Hepatocyte (in vitro differentiated cells): ENCODE measurements at regions not wholly inside any gene's neighbourhood (a gene's known extent, or its start where the extent isn't known, plus 50 kb on each side); places are given as distances from the start of the nearest gene placed in this dataset.

Source experiments
- DNase-seq: peaks from one replicate; pipeline ENCODE4 v3.0.0-alpha.2; 2016; ENCODE audit warnings: low spot score
- H2AFZ ChIP-seq: fragments of 200-600 bp; sonication (generic); 2 replicates; pipeline ENCODE4 v1.6.0; 2016; ENCODE audit warnings: antibody characterized with exemption, mild to moderate bottlenecking
- H3K27ac ChIP-seq: fragments of 200-600 bp; sonication (generic); 2 replicates; pipeline ENCODE4 v1.5.1; 2016; ENCODE audit warnings: mild to moderate bottlenecking
- H3K27me3 ChIP-seq: fragments of 200-600 bp; sonication (generic); 2 replicates; pipeline ENCODE4 v1.6.1; 2016
- H3K36me3 ChIP-seq: fragments of 200-600 bp; sonication (generic); replicated peaks from 2 replicates; pipeline ENCODE4 v1.5.1; 2016; ENCODE audit warnings: low read depth; ENCODE audit not compliant: insufficient read depth
- H3K4me1 ChIP-seq: fragments of 200-600 bp; sonication (generic); 2 replicates; pipeline ENCODE4 v1.5.1; 2016; ENCODE audit warnings: mild to moderate bottlenecking, moderate library complexity; ENCODE audit not compliant: insufficient read depth
- H3K4me2 ChIP-seq: fragments of 200-600 bp; sonication (generic); 2 replicates; pipeline ENCODE4 v1.6.0; 2016
- H3K4me3 ChIP-seq: fragments of 200-600 bp; sonication (generic); 2 replicates; pipeline ENCODE4 v1.5.1; 2016; ENCODE audit warnings: mild to moderate bottlenecking
- H3K79me2 ChIP-seq: fragments of 200-600 bp; sonication (generic); 2 replicates; pipeline ENCODE4 v1.6.0; 2017; ENCODE audit warnings: mild to moderate bottlenecking
- H3K9me2 ChIP-seq: fragments of 200-600 bp; sonication (generic); replicated peaks from 2 replicates; pipeline ENCODE4 v1.6.0; 2017; ENCODE audit warnings: mild to moderate bottlenecking; ENCODE audit not compliant: insufficient read depth
- H3K9me3 ChIP-seq: fragments of 200-600 bp; sonication (generic); 2 replicates; pipeline ENCODE4 v1.5.1; 2016; ENCODE audit warnings: low read depth, mild to moderate bottlenecking
- H4K20me1 ChIP-seq: fragments of 200-600 bp; sonication (generic); 2 replicates; pipeline ENCODE4 v1.6.0; 2016; ENCODE audit warnings: mild to moderate bottlenecking; ENCODE audit not compliant: insufficient read depth, poor library complexity, severe bottlenecking
- CTCF ChIP-seq: fragments of 200-600 bp; sonication (generic); IDR thresholded peaks from 2 replicates; pipeline ENCODE4 v1.5.1; 2016; ENCODE audit warnings: antibody characterized with exemption, mild to moderate bottlenecking; ENCODE audit not compliant: poor library complexity
- EZH2 ChIP-seq: fragments of 200-600 bp; sonication (generic); IDR thresholded peaks from 2 replicates; pipeline ENCODE4 v1.6.1; 2016; ENCODE audit warnings: antibody characterized with exemption, mild to moderate bottlenecking, borderline replicate concordance
- EZH2phosphoT487 ChIP-seq: fragments of 200-600 bp; sonication (generic); IDR thresholded peaks from one replicate; pipeline ENCODE4 v1.6.1; 2018; ENCODE audit warnings: antibody characterized with exemption, mild to moderate bottlenecking, low read depth, moderate library complexity; ENCODE audit not compliant: unreplicated experiment, severe bottlenecking
- WGBS: methylation state at CpG from one replicate; pipeline ENCODE4 v1.1.6; 2016; ENCODE audit warnings: low lambda C conversion rate; ENCODE audit errors: missing lambda C conversion rate; 5-methylcytosine and 5-hydroxymethylcytosine counted together

GRCh38 chr2:14424478-14425390 is 207.8 kb upstream of the LRATD1 start:
- Histone ChIP-seq H2AFZ (no peak overlapping the region), H4K20me1 (no peaks in the 10 kb centered on the region), H3K9me2 (no peaks in the 10 kb centered on the region), H3K27me3 (no peaks in the 10 kb centered on the region), H3K36me3 (no peaks in the 10 kb centered on the region), H3K4me3 (no peak overlapping the region), H3K4me2 (peak overlapping the region; percentile 1), H3K4me1 (peaks cover 8% of the 10 kb centered on the region), H3K79me2 (no peaks in the 10 kb centered on the region), H3K27ac (peak overlapping the region; percentile 69), H3K9me3 (no peaks in the 10 kb centered on the region)
- WGBS, result 59% methylated on average over 5 of the region's 5 CpGs
- no peak for DNase-seq
- TF ChIP-seq EZH2 (no peak), EZH2phosphoT487 (no peak), CTCF (no peak)

DNA sequence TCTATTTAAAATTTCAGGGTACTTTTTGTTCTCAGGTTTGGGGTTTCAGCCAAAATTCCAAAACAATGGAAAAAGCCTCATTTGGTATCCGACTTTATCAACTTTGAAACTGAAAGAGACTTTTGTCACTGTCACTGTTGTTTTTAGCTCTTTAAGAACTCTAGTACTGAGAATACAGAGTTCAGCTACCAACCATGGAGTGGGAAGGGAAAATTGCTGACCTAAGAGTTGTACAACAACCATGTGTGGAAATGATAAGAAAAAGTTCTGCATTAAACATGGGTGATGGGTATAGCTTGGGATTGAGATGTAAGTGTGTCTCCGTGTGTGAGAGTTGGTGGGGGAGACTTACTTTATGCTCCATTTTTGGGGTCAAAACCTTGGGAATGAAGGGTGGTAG is 206.6 kb upstream of the LRATD1 start:
- H3K4me3 ChIP-seq, result no peak overlapping the region
- no peaks in the 10 kb centered on the region for H3K36me3 ChIP-seq
- H3K27me3 ChIP-seq, result no peaks in the 10 kb centered on the region
- no peak for DNase-seq
- H2AFZ ChIP-seq, result no peak overlapping the region
- H3K4me1 ChIP-seq, result peaks cover 8% of the 10 kb centered on the region
- no peaks in the 10 kb centered on the region for H3K9me3 ChIP-seq
- no peaks in the 10 kb centered on the region for H3K79me2 ChIP-seq
- H3K9me2 ChIP-seq, result no peaks in the 10 kb centered on the region
- no peak overlapping the region for H3K4me2 ChIP-seq
- H4K20me1 ChIP-seq, result no peaks in the 10 kb centered on the region
- TF ChIP-seq EZH2, result no peak
- no peak for TF ChIP-seq EZH2phosphoT487
- TF ChIP-seq CTCF, result no peak
- peak overlapping the region; percentile 65 for H3K27ac ChIP-seq
- WGBS, result 91% methylated on average over 2 of the region's 2 CpGs

DNA sequence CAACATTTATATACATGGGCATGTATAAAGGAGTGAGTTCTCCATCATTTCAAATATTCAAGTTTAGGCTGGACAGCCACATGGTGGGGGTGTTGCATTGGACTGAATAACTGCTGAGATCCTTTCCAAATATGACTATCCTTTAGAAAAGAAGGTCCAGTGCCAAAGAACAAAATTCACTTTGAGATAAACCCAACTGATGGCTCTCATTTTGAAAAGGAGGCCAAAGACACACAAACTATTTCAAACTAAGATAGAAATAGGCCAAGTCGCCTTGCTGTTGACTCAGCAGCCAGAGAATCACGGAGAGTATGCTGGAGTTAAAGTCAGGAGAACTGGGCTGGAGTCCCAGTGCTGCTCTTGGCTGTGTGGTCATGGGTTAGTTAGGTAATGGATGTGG is 204.5 kb upstream of the LRATD1 start:
- Histone ChIP-seq H3K9me3 (no peaks in the 10 kb centered on the region), H3K36me3 (no peaks in the 10 kb centered on the region), H3K4me3 (no peak overlapping the region), H3K4me1 (peaks cover 8% of the 10 kb centered on the region), H4K20me1 (no peaks in the 10 kb centered on the region), H3K27ac (no peak overlapping the region), H3K4me2 (no peak overlapping the region), H3K79me2 (no peaks in the 10 kb centered on the region), H3K9me2 (no peaks in the 10 kb centered on the region), H3K27me3 (no peaks in the 10 kb centered on the region), H2AFZ (no peak overlapping the region)
- no peak for DNase-seq
- no peak for TF ChIP-seq CTCF
- TF ChIP-seq EZH2, result no peak
- no peak for TF ChIP-seq EZH2phosphoT487
- 58% methylated on average over 2 of the region's 2 CpGs for WGBS
